Tibial nerve (tissue), 4 donors: ENCODE measurements at regions not wholly inside any gene's neighbourhood (a gene's known extent, or its start where the extent isn't known, plus 50 kb on each side); places are given as distances from the start of the nearest gene placed in this dataset.
"Not testable (repeated sequence)": the region's sequence is repeated elsewhere in the genome, so short reads cannot be mapped to it uniquely, and the experiment has no call there.

Experiments used
- DNase-seq, 2 donors: peaks; one replicate each; pipeline ENCODE4 v3.0.0-alpha.2; 2019; ENCODE audit warnings: low spot score in 2 of 2
- H3K27ac ChIP-seq, 4 donors: fragments of 200-600 bp; sonication (generic) in 3 of 4; one replicate each; pipeline ENCODE4 v1.5.1; 2017 to 2019; ENCODE audit warnings: mild to moderate bottlenecking in 1 of 4
- H3K27me3 ChIP-seq, 2 donors: fragments of 200-600 bp; sonication (generic) in 1 of 2; one replicate each; pipeline versions ENCODE4 v1.5.1 to v1.6.0; 2017 to 2019
- H3K36me3 ChIP-seq, 3 donors: fragments of 200-600 bp; sonication (generic); one replicate each; pipeline ENCODE4 v1.5.1; 2018 to 2019
- H3K4me1 ChIP-seq, 4 donors: fragments of 200-600 bp; sonication (generic) in 3 of 4; one replicate each; pipeline ENCODE4 v1.5.1; 2017 to 2019
- H3K4me3 ChIP-seq, 4 donors: fragments of 200-600 bp; sonication (generic) in 3 of 4; one replicate each; pipeline ENCODE4 v1.5.1; 2017 to 2019; ENCODE audit warnings: mild to moderate bottlenecking in 1 of 4, moderate library complexity in 1 of 4
- H3K9me3 ChIP-seq, 4 donors: fragments of 200-600 bp; sonication (generic) in 3 of 4; one replicate each; pipeline ENCODE4 v1.5.1; 2017 to 2019
- CTCF ChIP-seq, 5 experiments: fragments of 200-600 bp in 3 of 5; fragments of 450-650 bp in 2 of 5; sonication (generic) in 3 of 5; IDR thresholded peaks; one replicate each; pipeline ENCODE4 v1.5.1; 2016 to 2019; ENCODE audit warnings: antibody characterized with exemption in 5 of 5, mild to moderate bottlenecking in 3 of 5, moderate library complexity in 2 of 5
- EP300 ChIP-seq, 2 donors: sonication (generic); formaldehyde crosslinking; IDR thresholded peaks; one replicate each; pipeline ENCODE4 v1.6.1; 2017; ENCODE audit warnings: antibody characterized with exemption in 2 of 2, mild to moderate bottlenecking in 1 of 2
- POLR2A ChIP-seq, 2 donors: fragments of 450-650 bp; IDR thresholded peaks; one replicate each; pipeline ENCODE4 v1.6.1; 2017; ENCODE audit warnings: antibody characterized with exemption in 2 of 2, mild to moderate bottlenecking in 2 of 2, moderate library complexity in 2 of 2
- WGBS, 2 donors: methylation state at CpG; one replicate each; pipeline ENCODE4 v1.1.5; 2018; 5-methylcytosine and 5-hydroxymethylcytosine counted together

- 100% methylated on average over 1 of the region's 1 CpG for WGBS, 2 donors
- Histone ChIP-seq H3K9me3 (no peaks in the 10 kb centered on the region), H3K36me3 (no peaks in the 10 kb centered on the region), H3K4me3 (no peak overlapping the region), H3K27ac (no peak overlapping the region), H3K27me3 (no peaks in the 10 kb centered on the region), H3K4me1 (no peaks in the 10 kb centered on the region)
- TF ChIP-seq POLR2A (IDR thresholded peaks at IDR 0.05) = no peak
- no peak for TF ChIP-seq EP300 (IDR thresholded peaks at IDR 0.05)
- no peak for TF ChIP-seq CTCF (IDR thresholded peaks at IDR 0.05)
- DNase-seq = no peak
These were observed 292.1 kb upstream of the PMFBP1 start for GRCh38 chr16:72464052-72464451.

GRCh38 chr16:72458035-72458434 lies 286.1 kb upstream of the PMFBP1 start:
- Histone ChIP-seq H3K27ac (no peak overlapping the region), H3K4me3 (no peak overlapping the region), H3K36me3 (no peaks in the 10 kb centered on the region), H3K9me3 (peaks cover 0 to 39% (median 1%) of the 10 kb centered on the region in 4 donors), H3K27me3 (no peaks in the 10 kb centered on the region), H3K4me1 (no peaks in the 10 kb centered on the region)
- no peak for TF ChIP-seq EP300 (IDR thresholded peaks at IDR 0.05)
- TF ChIP-seq POLR2A (IDR thresholded peaks at IDR 0.05) = no peak
- no peak for TF ChIP-seq CTCF (IDR thresholded peaks at IDR 0.05)
- DNase-seq = no peak
- WGBS, 2 donors = 73 to 78% methylated on average over 2 of the region's 2 CpGs

- H3K4me1 ChIP-seq = no peaks in the 10 kb centered on the region
- DNase-seq = no peak
- TF ChIP-seq POLR2A (IDR thresholded peaks at IDR 0.05) (no peak), EP300 (IDR thresholded peaks at IDR 0.05) (no peak), CTCF (IDR thresholded peaks at IDR 0.05) (no peak)
- H3K27ac ChIP-seq = no peak overlapping the region
- H3K36me3 ChIP-seq = no peaks in the 10 kb centered on the region
- H3K27me3 ChIP-seq = no peaks in the 10 kb centered on the region
- peaks cover 0 to 44% (median 1%) of the 10 kb centered on the region in 4 donors for H3K9me3 ChIP-seq
- WGBS, 2 donors = 84 to 92% methylated on average over 4 of the region's 4 CpGs
- H3K4me3 ChIP-seq = no peak overlapping the region
These were observed 285.4 kb upstream of the PMFBP1 start for GRCh38 chr16:72457243-72457940.

GRCh38 chr16:72455743-72456659 lies 284.0 kb upstream of the PMFBP1 start:
- Histone ChIP-seq H3K27ac (no peak overlapping the region), H3K4me1 (no peaks in the 10 kb centered on the region)
- 93 to 95% methylated on average over 2 of the region's 2 CpGs for WGBS, 2 donors

GRCh38 chr16:72453856-72454255 lies 281.9 kb upstream of the PMFBP1 start:
- not testable (repeated sequence) for H3K27me3 ChIP-seq, H3K4me3 ChIP-seq, H3K4me1 ChIP-seq, DNase-seq, H3K36me3 ChIP-seq, H3K27ac ChIP-seq
- WGBS, 2 donors = 89 to 99% methylated on average over 9 of the region's 9 CpGs
- H3K9me3 ChIP-seq = peaks cover 0 to 47% (median 1%) of the 10 kb centered on the region in 4 donors

More at GRCh38 chr16:72455743-72456659, 284.0 kb upstream of the PMFBP1 start:
- Histone ChIP-seq H3K4me3 (no peak overlapping the region), H3K36me3 (no peaks in the 10 kb centered on the region), H3K9me3 (peaks cover 0 to 46% (median 1%) of the 10 kb centered on the region in 4 donors), H3K27me3 (no peaks in the 10 kb centered on the region)
- DNase-seq = no peak
- TF ChIP-seq EP300 (IDR thresholded peaks at IDR 0.05) = no peak
- TF ChIP-seq CTCF (IDR thresholded peaks at IDR 0.05) = no peak
- no peak for TF ChIP-seq POLR2A (IDR thresholded peaks at IDR 0.05)
